ENCODE measurements at regions not wholly inside any gene's neighbourhood (a gene's known extent, or its start where the extent isn't known, plus 50 kb on each side); places are given as distances from the start of the nearest gene placed in this dataset.

GRCh38 chr2:14047491-14047890, 585.0 kb upstream of the LRATD1 start:
- TF ChIP-seq EZH2 (IDR thresholded peaks at IDR 0.05; ENCODE audit: low read length, missing control alignments) (no peak), CTCF (conservative IDR thresholded peaks at IDR 0.05 in 1 of 2, IDR thresholded peaks at IDR 0.05 in 1 of 2; ENCODE audit: low read depth in 1 of 2, low read length in 2 of 2) (no peak)
- H3K4me1 ChIP-seq (ENCODE audit: control insufficient read depth, extremely low read depth, insufficient read depth, low read length): no peaks in the 10 kb centered on the region

GRCh38 chr2:14051401-14051800, 581.1 kb upstream of the LRATD1 start:
- Histone ChIP-seq H3K9me3 (ENCODE audit: control insufficient read depth, insufficient read depth, low read depth, low read length) (no peaks in the 10 kb centered on the region), H3K36me3 (ENCODE audit: control insufficient read depth, insufficient read depth, low read length) (no peaks in the 10 kb centered on the region), H4K20me1 (ENCODE audit: control insufficient read depth, extremely low read depth, insufficient read depth, low read length) (no peaks in the 10 kb centered on the region), H3K4me2 (ENCODE audit: extremely low read depth, insufficient read depth, low read length) (no peak overlapping the region), H3K4me3 (replicated peaks in 1 of 4; ENCODE audit: control extremely low read depth in 1 of 4, insufficient read depth in 1 of 4, low read depth in 3 of 4, low read length in 4 of 4) (no peak overlapping the region), H3K9ac (ENCODE audit: insufficient read depth, low read length) (no peak overlapping the region), H3K27me3 (ENCODE audit: control insufficient read depth, insufficient read depth, low read length) (no peaks in the 10 kb centered on the region), H3K4me1 (ENCODE audit: control insufficient read depth, extremely low read depth, insufficient read depth, low read length) (no peaks in the 10 kb centered on the region), H2AFZ (ENCODE audit: low read length) (no peak overlapping the region), H3K79me2 (ENCODE audit: control insufficient read depth, insufficient read depth, low read length) (no peaks in the 10 kb centered on the region), H3K27ac (ENCODE audit: insufficient read depth, low read length) (no peak overlapping the region)
- DNase-seq (ENCODE audit: low read depth in 2 of 2): no peak
- TF ChIP-seq EZH2 (IDR thresholded peaks at IDR 0.05; ENCODE audit: low read length, missing control alignments) (no peak), CTCF (conservative IDR thresholded peaks at IDR 0.05 in 1 of 2, IDR thresholded peaks at IDR 0.05 in 1 of 2; ENCODE audit: low read depth in 1 of 2, low read length in 2 of 2) (no peak)

More at GRCh38 chr2:14047491-14047890, 585.0 kb upstream of the LRATD1 start:
- no peak overlapping the region for H3K27ac ChIP-seq (ENCODE audit: insufficient read depth, low read length)
- H3K9ac ChIP-seq (ENCODE audit: insufficient read depth, low read length): no peak overlapping the region
- H4K20me1 ChIP-seq (ENCODE audit: control insufficient read depth, extremely low read depth, insufficient read depth, low read length): no peaks in the 10 kb centered on the region
- H3K4me3 ChIP-seq (replicated peaks in 1 of 4; ENCODE audit: control extremely low read depth in 1 of 4, insufficient read depth in 1 of 4, low read depth in 3 of 4, low read length in 4 of 4): no peak overlapping the region
- no peak for DNase-seq (ENCODE audit: low read depth in 2 of 2)
- no peaks in the 10 kb centered on the region for H3K79me2 ChIP-seq (ENCODE audit: control insufficient read depth, insufficient read depth, low read length)
- H3K4me2 ChIP-seq (ENCODE audit: extremely low read depth, insufficient read depth, low read length): no peak overlapping the region
- no peaks in the 10 kb centered on the region for H3K36me3 ChIP-seq (ENCODE audit: control insufficient read depth, insufficient read depth, low read length)
- no peaks in the 10 kb centered on the region for H3K27me3 ChIP-seq (ENCODE audit: control insufficient read depth, insufficient read depth, low read length)
- H2AFZ ChIP-seq (ENCODE audit: low read length): no peak overlapping the region
- no peaks in the 10 kb centered on the region for H3K9me3 ChIP-seq (ENCODE audit: control insufficient read depth, insufficient read depth, low read depth, low read length)

- Histone ChIP-seq H2AFZ (ENCODE audit: low read length) (no peak overlapping the region), H3K9me3 (ENCODE audit: control insufficient read depth, insufficient read depth, low read depth, low read length) (no peaks in the 10 kb centered on the region), H3K9ac (ENCODE audit: insufficient read depth, low read length) (no peak overlapping the region), H3K27ac (ENCODE audit: insufficient read depth, low read length) (no peak overlapping the region), H3K4me1 (ENCODE audit: control insufficient read depth, extremely low read depth, insufficient read depth, low read length) (no peaks in the 10 kb centered on the region), H3K27me3 (ENCODE audit: control insufficient read depth, insufficient read depth, low read length) (no peaks in the 10 kb centered on the region), H3K4me3 (replicated peaks in 1 of 4; ENCODE audit: control extremely low read depth in 1 of 4, insufficient read depth in 1 of 4, low read depth in 3 of 4, low read length in 4 of 4) (no peak overlapping the region), H3K36me3 (ENCODE audit: control insufficient read depth, insufficient read depth, low read length) (no peaks in the 10 kb centered on the region), H4K20me1 (ENCODE audit: control insufficient read depth, extremely low read depth, insufficient read depth, low read length) (no peaks in the 10 kb centered on the region), H3K79me2 (ENCODE audit: control insufficient read depth, insufficient read depth, low read length) (no peaks in the 10 kb centered on the region), H3K4me2 (ENCODE audit: extremely low read depth, insufficient read depth, low read length) (no peak overlapping the region)
- TF ChIP-seq CTCF (conservative IDR thresholded peaks at IDR 0.05 in 1 of 2, IDR thresholded peaks at IDR 0.05 in 1 of 2; ENCODE audit: low read depth in 1 of 2, low read length in 2 of 2) (no peak), EZH2 (IDR thresholded peaks at IDR 0.05; ENCODE audit: low read length, missing control alignments) (no peak)
- DNase-seq (ENCODE audit: low read depth in 2 of 2): no peak
Observed at GRCh38 chr2:14053105-14053504, 579.4 kb upstream of the LRATD1 start.
